Fibroblast of lung (primary cell): ENCODE measurements at regions not wholly inside any gene's neighbourhood (a gene's known extent, or its start where the extent isn't known, plus 50 kb on each side); places are given as distances from the start of the nearest gene placed in this dataset.

Experiments used
- DNase-seq, 2 donors: peaks; one replicate each; pipeline versions ENCODE4 v3.0.0 to v3.0.0-alpha.2; 2010; ENCODE audit warnings: low read depth in 2 of 2
- H2AFZ ChIP-seq: 2 replicates; pipeline ENCODE4 v1.5.1; 2012; ENCODE audit warnings: low read length, control low read depth, inconsistent platforms
- H3K27ac ChIP-seq: 2 replicates; pipeline ENCODE4 v1.5.1; 2011; ENCODE audit warnings: low read length, control low read depth; ENCODE audit not compliant: insufficient read depth
- H3K27me3 ChIP-seq: 2 replicates; pipeline ENCODE4 v1.5.1; 2011; ENCODE audit warnings: mild to moderate bottlenecking, low read length; ENCODE audit not compliant: control insufficient read depth, insufficient read depth
- H3K36me3 ChIP-seq: 2 replicates; pipeline ENCODE4 v1.5.1; 2011; ENCODE audit warnings: low read length; ENCODE audit not compliant: control insufficient read depth, insufficient read depth
- H3K4me1 ChIP-seq: 2 replicates; pipeline ENCODE4 v1.5.1; 2011; ENCODE audit warnings: low read length; ENCODE audit not compliant: control insufficient read depth, insufficient read depth; ENCODE audit errors: extremely low read depth
- H3K4me2 ChIP-seq: 2 replicates; pipeline ENCODE4 v1.5.1; 2011; ENCODE audit warnings: low read length, control low read depth; ENCODE audit not compliant: insufficient read depth; ENCODE audit errors: extremely low read depth
- H3K4me3 ChIP-seq, 4 experiments: fragments of 200-600 bp in 1 of 4; sonication (generic) in 1 of 4; replicated peaks in 1 of 4; 2 replicates each; pipeline ENCODE4 v1.5.1; 2011 to 2016; ENCODE audit warnings: low read length in 4 of 4, low read depth in 3 of 4, mild to moderate bottlenecking in 3 of 4, control low read depth in 2 of 4, inconsistent platforms in 1 of 4, mixed read lengths in 1 of 4; ENCODE audit not compliant: insufficient read depth in 1 of 4; ENCODE audit errors: control extremely low read depth in 1 of 4
- H3K79me2 ChIP-seq: 2 replicates; pipeline ENCODE4 v1.5.1; 2012; ENCODE audit warnings: mild to moderate bottlenecking, low read length, inconsistent platforms; ENCODE audit not compliant: control insufficient read depth, insufficient read depth
- H3K9ac ChIP-seq: 2 replicates; pipeline ENCODE4 v1.5.1; 2011; ENCODE audit warnings: mild to moderate bottlenecking, low read length, control low read depth; ENCODE audit not compliant: insufficient read depth
- H3K9me3 ChIP-seq: 2 replicates; pipeline ENCODE4 v1.5.1; 2012; ENCODE audit warnings: low read depth, low read length; ENCODE audit not compliant: control insufficient read depth, insufficient read depth
- H4K20me1 ChIP-seq: 2 replicates; pipeline ENCODE4 v1.5.1; 2011; ENCODE audit warnings: low read length; ENCODE audit not compliant: control insufficient read depth, insufficient read depth; ENCODE audit errors: extremely low read depth
- CTCF ChIP-seq, 2 donors: IDR thresholded peaks in 1 of 2; conservative IDR thresholded peaks in 1 of 2; 1 replicate in 1 of 2; 2 replicates in 1 of 2; pipeline ENCODE4 v1.5.1; 2011 to 2012; ENCODE audit warnings: low read length in 2 of 2, control low read depth in 1 of 2, inconsistent platforms in 1 of 2, low read depth in 1 of 2, mild to moderate bottlenecking in 1 of 2
- EZH2 ChIP-seq: IDR thresholded peaks from 2 replicates; pipeline ENCODE4 v1.5.1; 2012; ENCODE audit warnings: low read length, control low read depth, mild to moderate bottlenecking; ENCODE audit errors: missing control alignments

GRCh38 chrX:39966176-39966575 is 131.6 kb downstream of the BCOR start:
- H3K4me1 ChIP-seq, result no peaks in the 10 kb centered on the region
- H3K4me3 ChIP-seq, result no peak overlapping the region
- H3K9ac ChIP-seq, result no peak overlapping the region
- H3K4me2 ChIP-seq, result no peak overlapping the region
- H4K20me1 ChIP-seq, result no peaks in the 10 kb centered on the region
- TF ChIP-seq CTCF (conservative IDR thresholded peaks at IDR 0.05 in 1 of 2, IDR thresholded peaks at IDR 0.05 in 1 of 2; ENCODE audit: low read depth in 1 of 2, low read length in 2 of 2) (no peak), EZH2 (no peak)
- H3K36me3 ChIP-seq, result no peaks in the 10 kb centered on the region
- H2AFZ ChIP-seq, result no peak overlapping the region
- H3K27me3 ChIP-seq, result no peaks in the 10 kb centered on the region
- no peak overlapping the region for H3K27ac ChIP-seq
- H3K79me2 ChIP-seq, result no peaks in the 10 kb centered on the region
- H3K9me3 ChIP-seq, result no peaks in the 10 kb centered on the region
- DNase-seq, result no peak

DNA sequence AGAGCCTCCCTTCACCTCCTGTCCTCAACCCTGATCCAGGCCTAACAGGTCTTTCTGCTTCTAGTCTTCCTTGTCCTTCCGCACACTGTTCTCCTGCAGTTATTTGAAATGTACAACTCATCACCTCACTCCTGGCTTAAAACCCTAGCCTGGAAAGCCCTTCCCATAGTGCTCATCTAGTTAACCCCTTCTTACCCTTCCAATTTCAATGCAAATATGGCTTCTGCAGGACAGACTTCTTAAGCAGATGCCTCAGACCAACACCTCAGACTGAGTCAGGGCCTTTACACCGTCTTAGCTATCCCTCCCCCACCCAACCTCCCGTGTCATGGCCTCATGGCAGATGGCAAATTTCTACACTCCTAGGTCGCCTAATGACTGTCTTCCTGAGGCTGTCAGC is 130.4 kb downstream of the BCOR start:
- TF ChIP-seq EZH2, result no peak
- TF ChIP-seq CTCF (conservative IDR thresholded peaks at IDR 0.05 in 1 of 2, IDR thresholded peaks at IDR 0.05 in 1 of 2; ENCODE audit: low read depth in 1 of 2, low read length in 2 of 2), result no peak
- no peak overlapping the region for H3K9ac ChIP-seq
- no peak for DNase-seq
- no peaks in the 10 kb centered on the region for H3K36me3 ChIP-seq
- no peaks in the 10 kb centered on the region for H3K4me1 ChIP-seq
- H3K27ac ChIP-seq, result no peak overlapping the region
- H4K20me1 ChIP-seq, result no peaks in the 10 kb centered on the region
- H3K9me3 ChIP-seq, result no peaks in the 10 kb centered on the region
- no peak overlapping the region for H3K4me2 ChIP-seq
- no peak overlapping the region for H3K4me3 ChIP-seq
- no peaks in the 10 kb centered on the region for H3K27me3 ChIP-seq
- H2AFZ ChIP-seq, result no peak overlapping the region
- H3K79me2 ChIP-seq, result no peaks in the 10 kb centered on the region

DNA sequence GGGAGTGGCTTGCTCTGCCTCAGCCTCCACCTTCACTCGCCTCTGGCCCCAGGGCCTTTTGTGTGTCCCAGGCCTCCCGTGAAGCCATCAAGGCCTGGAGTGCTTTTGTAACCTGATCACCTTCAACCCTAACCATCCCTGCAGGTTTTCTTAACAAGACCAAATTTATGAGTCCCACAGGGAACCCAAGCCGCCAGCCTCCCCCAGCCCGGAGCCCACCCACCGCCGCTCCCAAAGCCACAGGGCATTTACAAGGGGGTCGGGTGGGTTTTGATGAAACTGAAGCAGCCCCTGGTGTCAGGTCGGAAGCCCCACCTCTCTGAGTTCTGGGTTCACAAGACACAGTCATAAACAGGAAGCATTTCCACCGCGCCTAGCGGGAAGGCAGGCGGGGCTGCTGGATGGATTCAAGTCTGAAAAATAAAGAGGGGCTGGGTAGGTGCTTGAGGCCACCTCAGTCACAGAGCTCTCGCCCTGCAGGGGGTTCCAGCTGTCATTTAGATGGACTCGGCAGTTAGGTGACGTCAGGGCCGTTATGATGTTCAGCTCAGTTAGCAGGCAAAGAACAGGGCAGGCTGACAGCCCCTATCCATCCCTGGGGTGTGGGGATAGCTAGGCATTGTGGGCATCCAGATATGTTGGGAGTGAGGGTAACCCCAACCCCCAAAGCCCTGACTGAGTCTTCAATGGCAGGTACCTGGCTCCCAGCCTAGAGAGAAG is 128.5 kb downstream of the BCOR start:
- Histone ChIP-seq H3K27ac (no peak overlapping the region), H3K4me3 (no peak overlapping the region), H3K27me3 (no peaks in the 10 kb centered on the region), H3K9me3 (no peaks in the 10 kb centered on the region), H3K36me3 (no peaks in the 10 kb centered on the region), H3K9ac (no peak overlapping the region), H3K79me2 (no peaks in the 10 kb centered on the region), H4K20me1 (no peaks in the 10 kb centered on the region), H3K4me2 (no peak overlapping the region), H2AFZ (no peak overlapping the region), H3K4me1 (no peaks in the 10 kb centered on the region)
- TF ChIP-seq CTCF (conservative IDR thresholded peaks at IDR 0.05 in 1 of 2, IDR thresholded peaks at IDR 0.05 in 1 of 2; ENCODE audit: low read depth in 1 of 2, low read length in 2 of 2), result no peak
- no peak for TF ChIP-seq EZH2
- DNase-seq, result no peak
